ENCODE measurements at regions not wholly inside any gene's neighbourhood (a gene's known extent, or its start where the extent isn't known, plus 50 kb on each side); places are given as distances from the start of the nearest gene placed in this dataset.
A peak's percentile ranks its signal among the peaks of the same experiment; 100 is the strongest.

DNA sequence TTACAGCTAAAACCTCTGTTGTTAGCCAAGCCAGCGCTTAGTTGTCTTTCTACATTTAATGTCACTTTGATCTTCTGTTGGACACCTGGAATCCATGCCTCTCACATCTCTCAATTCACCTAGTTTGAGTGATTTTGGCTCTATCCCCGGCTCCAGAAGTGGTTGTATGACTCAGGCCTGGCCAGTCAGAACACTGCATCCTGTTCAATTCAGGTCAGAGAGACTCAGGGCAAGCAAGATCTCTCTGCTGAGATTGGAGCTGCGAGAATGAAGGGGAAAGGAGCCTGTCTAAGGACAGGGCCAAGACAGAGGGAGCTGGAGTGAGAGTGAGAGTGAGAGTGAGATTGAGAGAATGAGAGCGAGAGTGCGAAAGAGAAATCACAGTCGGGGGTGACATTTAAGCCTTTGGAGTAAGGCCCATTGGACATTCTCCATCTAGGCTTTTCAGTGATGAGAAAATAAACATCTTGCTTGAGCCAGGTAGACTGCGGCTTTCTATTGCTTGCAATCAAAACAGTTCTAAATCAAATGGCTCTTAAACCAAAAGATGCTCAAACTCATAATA lies 83.3 kb upstream of the DYNC1I1 start:
- H3K27me3 ChIP-seq (ENCODE audit: insufficient read depth, low read length, poor library complexity), result no peaks in the 10 kb centered on the region
- H3K4me2 ChIP-seq (ENCODE audit: insufficient read depth, low read length), result no peak overlapping the region
- H2AFZ ChIP-seq (ENCODE audit: low read depth, low read length), result 0 out of 2 replicates have a peak overlapping the region, but pooled peaks have one; percentile 29
- H4K20me1 ChIP-seq (ENCODE audit: insufficient read depth, low read length), result no peaks in the 10 kb centered on the region
- no peaks in the 10 kb centered on the region for H3K79me2 ChIP-seq (ENCODE audit: insufficient read depth, low read length)
- TF ChIP-seq, protein P1, sequence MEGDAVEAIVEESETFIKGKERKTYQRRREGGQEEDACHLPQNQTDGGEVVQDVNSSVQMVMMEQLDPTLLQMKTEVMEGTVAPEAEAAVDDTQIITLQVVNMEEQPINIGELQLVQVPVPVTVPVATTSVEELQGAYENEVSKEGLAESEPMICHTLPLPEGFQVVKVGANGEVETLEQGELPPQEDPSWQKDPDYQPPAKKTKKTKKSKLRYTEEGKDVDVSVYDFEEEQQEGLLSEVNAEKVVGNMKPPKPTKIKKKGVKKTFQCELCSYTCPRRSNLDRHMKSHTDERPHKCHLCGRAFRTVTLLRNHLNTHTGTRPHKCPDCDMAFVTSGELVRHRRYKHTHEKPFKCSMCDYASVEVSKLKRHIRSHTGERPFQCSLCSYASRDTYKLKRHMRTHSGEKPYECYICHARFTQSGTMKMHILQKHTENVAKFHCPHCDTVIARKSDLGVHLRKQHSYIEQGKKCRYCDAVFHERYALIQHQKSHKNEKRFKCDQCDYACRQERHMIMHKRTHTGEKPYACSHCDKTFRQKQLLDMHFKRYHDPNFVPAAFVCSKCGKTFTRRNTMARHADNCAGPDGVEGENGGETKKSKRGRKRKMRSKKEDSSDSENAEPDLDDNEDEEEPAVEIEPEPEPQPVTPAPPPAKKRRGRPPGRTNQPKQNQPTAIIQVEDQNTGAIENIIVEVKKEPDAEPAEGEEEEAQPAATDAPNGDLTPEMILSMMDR (IDR thresholded peaks at IDR 0.05; ENCODE audit: borderline replicate concordance, extremely low read depth, low read length, poor library complexity, severe bottlenecking), result no peak
- TF ChIP-seq EZH2 (IDR thresholded peaks at IDR 0.05; ENCODE audit: borderline replicate concordance, low read depth, low read length, severe bottlenecking), result no peak
- H3K4me3 ChIP-seq (ENCODE audit: low read depth in 1 of 2, low read length in 2 of 2), result no peak overlapping the region
- no peaks in the 10 kb centered on the region for H3K36me3 ChIP-seq (ENCODE audit: insufficient read depth, low read length)
- H3K27ac ChIP-seq (ENCODE audit: low read length), result no peak overlapping the region
- peaks cover 23% of the 10 kb centered on the region for H3K4me1 ChIP-seq (ENCODE audit: insufficient read depth, low read length)
- H3K9ac ChIP-seq (ENCODE audit: low read depth, low read length), result no peak overlapping the region
- no peaks in the 10 kb centered on the region for H3K9me3 ChIP-seq (ENCODE audit: insufficient read depth, low read length, severe bottlenecking)
- ATAC-seq (ENCODE audit: insufficient read depth, low read depth) (no peak), DNase-seq (no peak)

- H3K27ac ChIP-seq (ENCODE audit: low read length), result no peak overlapping the region
- TF ChIP-seq, protein P1 (IDR thresholded peaks at IDR 0.05; ENCODE audit: borderline replicate concordance, extremely low read depth, low read length, poor library complexity, severe bottlenecking), result peak; percentile 60
- TF ChIP-seq EZH2 (IDR thresholded peaks at IDR 0.05; ENCODE audit: borderline replicate concordance, low read depth, low read length, severe bottlenecking), result no peak
- H3K4me1 ChIP-seq (ENCODE audit: insufficient read depth, low read length), result peaks cover 25% of the 10 kb centered on the region
- no peak overlapping the region for H2AFZ ChIP-seq (ENCODE audit: low read depth, low read length)
- no peaks in the 10 kb centered on the region for H3K9me3 ChIP-seq (ENCODE audit: insufficient read depth, low read length, severe bottlenecking)
- ATAC-seq (ENCODE audit: insufficient read depth, low read depth) (peak; percentile 37; the same call in 1 of the 3 replicates), DNase-seq (peak; percentile 24)
- no peaks in the 10 kb centered on the region for H3K79me2 ChIP-seq (ENCODE audit: insufficient read depth, low read length)
- no peaks in the 10 kb centered on the region for H3K27me3 ChIP-seq (ENCODE audit: insufficient read depth, low read length, poor library complexity)
- no peaks in the 10 kb centered on the region for H4K20me1 ChIP-seq (ENCODE audit: insufficient read depth, low read length)
- H3K4me3 ChIP-seq (ENCODE audit: low read depth in 1 of 2, low read length in 2 of 2), result no peak overlapping the region
- no peak overlapping the region for H3K9ac ChIP-seq (ENCODE audit: low read depth, low read length)
- H3K36me3 ChIP-seq (ENCODE audit: insufficient read depth, low read length), result no peaks in the 10 kb centered on the region
- no peak overlapping the region for H3K4me2 ChIP-seq (ENCODE audit: insufficient read depth, low read length)
Measured at GRCh38 chr7:95687759-95688343, 84.5 kb upstream of the DYNC1I1 start.

DNA sequence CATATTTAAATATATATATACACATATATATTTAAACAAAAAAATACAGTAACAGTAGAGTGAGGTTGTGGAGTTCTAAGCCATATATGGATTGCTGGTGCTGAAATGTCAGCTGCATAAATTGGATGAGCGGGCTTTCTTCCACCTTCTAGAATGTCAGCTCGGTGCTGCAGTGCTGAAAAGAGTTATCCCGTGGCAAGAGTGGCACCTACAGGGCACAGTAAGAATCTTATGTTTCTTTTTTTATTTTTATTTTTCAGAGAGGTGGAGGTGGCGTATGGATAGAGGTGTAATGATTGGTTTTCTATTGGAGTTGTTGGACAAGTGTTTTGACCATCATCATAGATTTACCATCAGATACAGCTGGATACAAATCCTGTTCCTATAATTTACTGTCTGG lies 86.2 kb upstream of the DYNC1I1 start:
- Histone ChIP-seq H3K4me2 (ENCODE audit: insufficient read depth, low read length) (no peak overlapping the region), H3K27me3 (ENCODE audit: insufficient read depth, low read length, poor library complexity) (no peaks in the 10 kb centered on the region), H3K79me2 (ENCODE audit: insufficient read depth, low read length) (no peaks in the 10 kb centered on the region), H3K4me3 (ENCODE audit: low read depth in 1 of 2, low read length in 2 of 2) (no peak overlapping the region), H3K36me3 (ENCODE audit: insufficient read depth, low read length) (no peaks in the 10 kb centered on the region), H3K4me1 (ENCODE audit: insufficient read depth, low read length) (peaks cover 25% of the 10 kb centered on the region), H3K27ac (ENCODE audit: low read length) (no peak overlapping the region), H3K9me3 (ENCODE audit: insufficient read depth, low read length, severe bottlenecking) (no peaks in the 10 kb centered on the region), H2AFZ (ENCODE audit: low read depth, low read length) (no peak overlapping the region), H4K20me1 (ENCODE audit: insufficient read depth, low read length) (no peaks in the 10 kb centered on the region), H3K9ac (ENCODE audit: low read depth, low read length) (no peak overlapping the region)
- ATAC-seq (ENCODE audit: insufficient read depth, low read depth) (peak; percentile 37; the same call in 1 of the 3 replicates), DNase-seq (peak; percentile 18)
- TF ChIP-seq, protein P1 (IDR thresholded peaks at IDR 0.05; ENCODE audit: borderline replicate concordance, extremely low read depth, low read length, poor library complexity, severe bottlenecking), result peak; percentile 45
- TF ChIP-seq EZH2 (IDR thresholded peaks at IDR 0.05; ENCODE audit: borderline replicate concordance, low read depth, low read length, severe bottlenecking), result no peak
